B cell (primary cell): ENCODE measurements at regions not wholly inside any gene's neighbourhood (a gene's known extent, or its start where the extent isn't known, plus 50 kb on each side); places are given as distances from the start of the nearest gene placed in this dataset.

ENCODE experiments used
- ATAC-seq: fragments of 200-7000 bp; cut with Tn5 transposase; one replicate; pipeline ENCODE4 v1.10.0; 2021; ENCODE audit warnings: low read depth, mild to moderate bottlenecking, moderate number of reproducible peaks, moderate library complexity
- CTCF ChIA-PET: fragments of 350-600 bp; sonication (Branson Sonifier 250); formaldehyde crosslinking; loops from one replicate; lab custom pipeline; 2021; ENCODE audit warnings: antibody characterized with exemption, inconsistent platforms; lab: Charles Lee
- POLR2A ChIA-PET: fragments of 350-600 bp; sonication (Branson Sonifier 250); formaldehyde crosslinking; loops from one replicate; lab custom pipeline; 2021; ENCODE audit warnings: antibody characterized with exemption; lab: Charles Lee
- DNase-seq: peaks from one replicate; pipeline ENCODE4 v3.0.0; 2013
- H2AFZ ChIP-seq: 2 replicates; pipeline ENCODE4 v1.6.1; 2012; ENCODE audit warnings: mild to moderate bottlenecking, low read depth, low read length; ENCODE audit not compliant: insufficient read depth, poor library complexity, severe bottlenecking
- H3K27ac ChIP-seq, 2 donors: 1 replicate in 1 of 2; 2 replicates in 1 of 2; pipeline ENCODE4 v1.5.1; 2012 to 2013; ENCODE audit warnings: low read length in 2 of 2, mild to moderate bottlenecking in 2 of 2, moderate library complexity in 1 of 2
- H3K27me3 ChIP-seq, 4 experiments: fragments of 200-600 bp in 1 of 4; sonication (generic) in 1 of 4; replicated peaks in 1 of 4; 1 replicate in 2 of 4; 2 replicates in 2 of 4; pipeline versions ENCODE4 v1.6.1 to v1.7.0; 2013 to 2016; ENCODE audit warnings: low read length in 3 of 4, mild to moderate bottlenecking in 2 of 4, mixed read lengths in 1 of 4, moderate library complexity in 1 of 4; ENCODE audit not compliant: insufficient read depth in 4 of 4, control insufficient read depth in 3 of 4; ENCODE audit errors: control extremely low read depth in 1 of 4
- H3K36me3 ChIP-seq, 2 experiments: replicated peaks in 1 of 2; 1 replicate in 1 of 2; 2 replicates in 1 of 2; pipeline versions ENCODE4 v1.6.1 to v1.7.1; 2013; ENCODE audit warnings: low read length in 1 of 2; ENCODE audit not compliant: insufficient read depth in 2 of 2, control insufficient read depth in 1 of 2; ENCODE audit errors: control extremely low read depth in 1 of 2, extremely low read depth in 1 of 2
- H3K4me1 ChIP-seq, 2 donors: fragments of 200-600 bp in 1 of 2; sonication (generic) in 1 of 2; 1 replicate in 1 of 2; 2 replicates in 1 of 2; pipeline versions ENCODE4 v1.5.1 to v1.6.1; 2013 to 2017; ENCODE audit warnings: low read length in 2 of 2; ENCODE audit not compliant: control insufficient read depth in 2 of 2, insufficient read depth in 2 of 2
- H3K4me2 ChIP-seq: replicated peaks from 2 replicates; pipeline ENCODE3; 2012; ENCODE audit warnings: mild to moderate bottlenecking, low read depth, low read length; ENCODE audit not compliant: poor library complexity, severe bottlenecking
- H3K4me3 ChIP-seq, 5 experiments: fragments of 200-600 bp in 1 of 5; sonication (generic) in 1 of 5; 1 replicate in 3 of 5; 2 replicates in 2 of 5; pipeline versions ENCODE4 v1.5.1 to v1.7.0; 2011 to 2016; ENCODE audit warnings: low read length in 4 of 5, mild to moderate bottlenecking in 4 of 5, low read depth in 2 of 5, control low read depth in 1 of 5, moderate library complexity in 1 of 5; ENCODE audit not compliant: insufficient read depth in 1 of 5; ENCODE audit errors: control extremely low read depth in 1 of 5, extremely low read depth in 1 of 5
- H3K79me2 ChIP-seq: fragments of 200-600 bp; sonication (generic); one replicate; pipeline ENCODE4 v1.6.0; 2016; ENCODE audit warnings: low read length; ENCODE audit not compliant: control insufficient read depth, insufficient read depth
- H3K9ac ChIP-seq: fragments of 200-600 bp; sonication (generic); 2 replicates; pipeline ENCODE4 v1.6.1; 2017; ENCODE audit warnings: mild to moderate bottlenecking, low read length, moderate library complexity
- H3K9me3 ChIP-seq, 3 donors: one replicate each; pipeline versions ENCODE4 v1.6.1 to v1.7.1; 2013; ENCODE audit warnings: low read length in 2 of 3; ENCODE audit not compliant: control insufficient read depth in 2 of 3, insufficient read depth in 1 of 3; ENCODE audit errors: control extremely low read depth in 1 of 3
- H4K20me1 ChIP-seq: 2 replicates; pipeline ENCODE4 v1.6.0; 2012; ENCODE audit warnings: mild to moderate bottlenecking, low read length; ENCODE audit not compliant: insufficient read depth, control insufficient read depth, poor library complexity, severe bottlenecking
- H3K27ac Mint-ChIP-seq: one replicate; pipeline ENCODE4 v1.8.0; 2021; ENCODE audit warnings: mixed read lengths
- H3K27me3 Mint-ChIP-seq: one replicate; pipeline ENCODE4 v1.8.0; 2021; ENCODE audit warnings: mixed read lengths
- H3K4me1 Mint-ChIP-seq: one replicate; pipeline ENCODE4 v1.8.0; 2021; ENCODE audit warnings: mixed read lengths
- H3K4me3 Mint-ChIP-seq: one replicate; pipeline ENCODE4 v1.8.0; 2021; ENCODE audit warnings: mixed read lengths
- H3K9me3 Mint-ChIP-seq: one replicate; pipeline ENCODE4 v1.8.0; 2022; ENCODE audit warnings: mixed read lengths; ENCODE audit not compliant: insufficient read depth
- EZH2 ChIP-seq: IDR thresholded peaks from 2 replicates; pipeline ENCODE4 v1.6.1; 2012; ENCODE audit warnings: borderline replicate concordance, low read depth, mild to moderate bottlenecking, moderate library complexity, low read length; ENCODE audit not compliant: insufficient read depth, poor library complexity, severe bottlenecking
- WGBS: methylation state at CpG from one replicate; pipeline ENCODE4 v1.1.5; 2013; ENCODE audit warnings: missing lambda C conversion rate; ENCODE audit not compliant: insufficient coverage; 5-methylcytosine and 5-hydroxymethylcytosine counted together
- intact Hi-C: fragments of 100-400 bp; cut with micrococcal nuclease; formaldehyde crosslinking; loops from one replicate; pipeline ENCODE4 v1.10.0; 2022
- TF ChIP-seq, protein P1 (sequence below): fragments of 200-600 bp; IDR thresholded peaks from one replicate; pipeline ENCODE4 v1.8.0; 2022; ENCODE audit warnings: antibody characterized with exemption, mild to moderate bottlenecking

DNA sequence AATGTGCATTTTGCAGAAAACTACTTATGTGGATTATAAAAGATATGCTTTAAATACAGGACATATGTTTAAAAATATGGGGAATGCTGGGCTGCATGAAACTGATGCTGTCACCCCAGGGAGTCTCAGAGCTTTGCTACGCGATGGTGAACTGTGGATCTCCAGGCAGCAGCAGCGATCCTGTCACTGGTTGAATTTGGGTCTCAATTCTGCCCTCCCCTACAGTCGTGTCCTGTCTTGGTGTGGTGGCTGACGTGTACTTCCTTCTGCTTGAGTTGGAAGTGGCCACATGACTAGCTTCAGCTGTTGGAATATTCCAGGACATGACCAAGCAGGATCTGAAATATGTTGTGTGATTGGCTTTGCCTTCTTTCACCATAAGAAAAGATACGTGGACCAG lies 222.9 kb upstream of the AJAP1 start:
- no peak for DNase-seq
- intact Hi-C loops: no loop called here
- H3K4me3 ChIP-seq: no peak overlapping the region
- H4K20me1 ChIP-seq: no peaks in the 10 kb centered on the region
- H3K79me2 ChIP-seq: no peaks in the 10 kb centered on the region
- no peaks in the 10 kb centered on the region for H3K4me1 ChIP-seq
- CTCF ChIA-PET: no interaction called here
- no peak overlapping the region for H3K9ac ChIP-seq
- H2AFZ ChIP-seq: no peak overlapping the region
- POLR2A ChIA-PET: no interaction called here
- TF ChIP-seq, protein P1, sequence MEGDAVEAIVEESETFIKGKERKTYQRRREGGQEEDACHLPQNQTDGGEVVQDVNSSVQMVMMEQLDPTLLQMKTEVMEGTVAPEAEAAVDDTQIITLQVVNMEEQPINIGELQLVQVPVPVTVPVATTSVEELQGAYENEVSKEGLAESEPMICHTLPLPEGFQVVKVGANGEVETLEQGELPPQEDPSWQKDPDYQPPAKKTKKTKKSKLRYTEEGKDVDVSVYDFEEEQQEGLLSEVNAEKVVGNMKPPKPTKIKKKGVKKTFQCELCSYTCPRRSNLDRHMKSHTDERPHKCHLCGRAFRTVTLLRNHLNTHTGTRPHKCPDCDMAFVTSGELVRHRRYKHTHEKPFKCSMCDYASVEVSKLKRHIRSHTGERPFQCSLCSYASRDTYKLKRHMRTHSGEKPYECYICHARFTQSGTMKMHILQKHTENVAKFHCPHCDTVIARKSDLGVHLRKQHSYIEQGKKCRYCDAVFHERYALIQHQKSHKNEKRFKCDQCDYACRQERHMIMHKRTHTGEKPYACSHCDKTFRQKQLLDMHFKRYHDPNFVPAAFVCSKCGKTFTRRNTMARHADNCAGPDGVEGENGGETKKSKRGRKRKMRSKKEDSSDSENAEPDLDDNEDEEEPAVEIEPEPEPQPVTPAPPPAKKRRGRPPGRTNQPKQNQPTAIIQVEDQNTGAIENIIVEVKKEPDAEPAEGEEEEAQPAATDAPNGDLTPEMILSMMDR: no peak
- TF ChIP-seq EZH2: no peak
- peaks cover 0 to 4% (median 0%) of the 10 kb centered on the region in 3 donors for H3K9me3 ChIP-seq
- H3K4me3 Mint-ChIP-seq: no peak overlapping the region
- no peak overlapping the region for H3K27ac ChIP-seq
- WGBS: 74% methylated on average over 4 of the region's 6 CpGs
- peaks cover 2% of the 10 kb centered on the region for H3K9me3 Mint-ChIP-seq
- H3K27me3 ChIP-seq: no peaks in the 10 kb centered on the region
- H3K36me3 ChIP-seq: no peaks in the 10 kb centered on the region
- no peaks in the 10 kb centered on the region for H3K4me1 Mint-ChIP-seq
- H3K27ac Mint-ChIP-seq: no peak overlapping the region
- peaks cover 3% of the 10 kb centered on the region for H3K27me3 Mint-ChIP-seq
- ATAC-seq: no peak
- no peak overlapping the region for H3K4me2 ChIP-seq

- intact Hi-C loops: no loop called here
- no peak for TF ChIP-seq EZH2
- TF ChIP-seq, protein P1: no peak
- DNase-seq: no peak
- H3K9me3 Mint-ChIP-seq: peaks cover 2% of the 10 kb centered on the region
- Histone ChIP-seq H2AFZ (no peak overlapping the region), H3K27ac (no peak overlapping the region), H4K20me1 (no peaks in the 10 kb centered on the region), H3K4me1 (no peaks in the 10 kb centered on the region), H3K36me3 (no peaks in the 10 kb centered on the region), H3K9ac (no peak overlapping the region), H3K27me3 (no peaks in the 10 kb centered on the region), H3K79me2 (no peaks in the 10 kb centered on the region), H3K9me3 (peaks cover 0 to 4% (median 0%) of the 10 kb centered on the region in 3 donors), H3K4me2 (no peak overlapping the region), H3K4me3 (no peak overlapping the region)
- WGBS: 91% methylated on average over 7 of the region's 7 CpGs
- H3K4me3 Mint-ChIP-seq: no peak overlapping the region
- POLR2A ChIA-PET: no interaction called here
- CTCF ChIA-PET: no interaction called here
- no peak overlapping the region for H3K27ac Mint-ChIP-seq
- H3K4me1 Mint-ChIP-seq: no peaks in the 10 kb centered on the region
- no peak for ATAC-seq
- H3K27me3 Mint-ChIP-seq: peaks cover 3% of the 10 kb centered on the region
Measured at GRCh38 chr1:4433075-4433474, 221.3 kb upstream of the AJAP1 start.
